Jurkat, Clone E6-1 (cell line): ENCODE measurements at regions not wholly inside any gene's neighbourhood (a gene's known extent, or its start where the extent isn't known, plus 50 kb on each side); places are given as distances from the start of the nearest gene placed in this dataset.
"Not testable (repeated sequence)": the region's sequence is repeated elsewhere in the genome, so short reads cannot be mapped to it uniquely, and the experiment has no call there.

ENCODE experiments used
- DNase-seq: peaks from one replicate; pipeline ENCODE4 v3.0.0-alpha.2; 2011; ENCODE audit warnings: low read depth, low spot score
- H3K4me3 ChIP-seq: 2 replicates; pipeline ENCODE4 v1.5.1; 2011; ENCODE audit warnings: mild to moderate bottlenecking, low read length, control low read depth, moderate library complexity

DNA sequence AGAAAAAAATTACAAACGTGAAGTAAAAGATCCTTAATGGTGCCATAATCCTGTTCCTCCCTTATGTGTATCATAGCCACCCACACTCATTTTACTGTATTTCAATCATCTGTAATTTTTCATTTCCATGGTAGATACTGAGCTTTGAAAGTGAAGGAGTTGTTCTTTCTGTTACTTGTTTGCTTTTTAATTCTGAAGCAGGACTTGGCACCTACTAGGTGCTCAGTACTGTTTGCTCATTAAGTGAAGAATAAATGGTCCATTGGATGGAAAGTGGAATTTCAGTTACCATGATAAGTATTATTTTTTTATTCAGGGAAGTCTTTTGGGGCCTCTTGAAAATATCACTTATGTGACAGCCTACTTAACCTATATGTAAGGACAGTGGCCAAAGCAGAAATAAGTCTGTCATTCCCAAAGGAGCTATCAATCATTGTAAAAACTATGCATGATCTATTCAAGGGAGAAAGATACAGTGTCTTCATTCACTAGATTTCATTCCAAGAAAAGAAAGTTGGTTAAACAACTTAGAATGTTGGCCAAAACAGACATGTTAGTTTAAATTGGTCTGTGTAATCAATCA, 1244.4 kb upstream of the SEL1L start:
- H3K4me3 ChIP-seq = no peak overlapping the region
- no peak for DNase-seq

DNA sequence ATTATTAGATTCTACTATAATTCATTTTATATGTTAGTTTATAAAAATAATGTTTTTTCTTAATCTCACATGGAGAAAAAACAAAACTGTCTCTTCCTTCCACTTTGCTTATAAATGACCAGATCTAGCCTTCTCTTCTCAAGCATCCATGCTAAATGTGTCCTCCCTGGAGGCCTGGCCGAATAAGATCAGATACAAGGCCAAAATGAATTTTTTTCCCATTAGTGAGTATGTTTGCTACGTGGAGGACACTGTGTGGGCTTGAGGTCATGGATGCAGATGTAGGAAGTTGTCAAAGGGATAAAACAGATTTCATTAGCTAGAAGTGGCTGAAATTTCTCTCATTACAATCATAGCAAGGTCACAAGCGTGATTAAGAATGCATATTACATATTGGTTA, 1244.9 kb upstream of the SEL1L start:
- no peak overlapping the region for H3K4me3 ChIP-seq
- no peak for DNase-seq

DNA sequence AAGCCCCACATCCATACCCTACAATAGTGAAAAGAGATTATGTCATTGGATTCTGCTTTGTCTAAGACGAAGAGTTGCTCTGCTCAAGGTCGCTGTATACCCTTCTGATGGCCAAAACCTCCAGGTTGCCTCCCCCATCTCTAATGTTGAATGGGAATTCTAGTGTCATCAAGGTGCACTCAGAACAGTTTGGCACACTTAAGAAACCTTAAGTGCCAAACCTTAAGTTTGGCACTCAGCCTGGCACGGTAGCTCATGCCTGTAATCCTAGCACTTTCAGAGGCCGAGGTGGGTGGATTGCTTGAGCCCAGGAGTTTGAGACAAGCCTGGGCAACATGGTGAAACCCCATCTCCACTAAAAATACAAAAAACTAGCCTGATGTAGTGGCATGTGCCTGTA, 1245.6 kb upstream of the SEL1L start:
- H3K4me3 ChIP-seq = no peak overlapping the region
- no peak for DNase-seq

DNA sequence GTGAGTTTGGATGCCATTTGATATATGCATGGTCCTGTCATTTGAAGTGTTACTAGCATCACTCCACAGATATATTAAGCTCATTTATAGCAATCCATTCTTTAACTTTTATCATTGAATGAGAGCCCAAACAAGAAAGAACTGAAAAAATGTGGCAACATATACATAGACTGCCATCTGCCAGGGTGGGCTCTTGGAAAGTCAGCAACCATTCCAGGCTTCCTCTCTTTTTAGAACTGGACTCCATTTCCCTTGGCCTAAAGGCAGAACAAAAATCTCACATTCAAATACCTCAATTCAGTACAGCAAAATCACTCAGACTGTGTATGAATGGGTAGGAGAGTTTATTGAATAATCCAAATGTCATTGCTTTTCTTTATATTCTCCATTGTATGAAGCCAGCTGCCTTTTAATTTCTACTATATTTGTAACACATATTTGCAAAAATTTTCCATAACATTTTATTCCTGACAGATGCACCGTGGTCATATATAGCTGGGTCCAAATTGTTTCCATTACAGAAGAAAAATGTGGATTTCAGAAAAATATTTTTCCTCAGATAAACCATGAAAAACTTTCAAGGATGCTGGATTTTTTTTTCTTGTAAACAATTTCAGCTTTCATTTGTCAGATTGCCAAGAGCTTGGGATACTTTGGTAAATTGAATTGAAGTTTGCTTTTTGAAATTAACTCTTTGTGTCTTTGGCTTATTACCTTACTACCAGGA, 1252.3 kb upstream of the SEL1L start:
- H3K4me3 ChIP-seq = no peak overlapping the region
- DNase-seq = no peak

DNA sequence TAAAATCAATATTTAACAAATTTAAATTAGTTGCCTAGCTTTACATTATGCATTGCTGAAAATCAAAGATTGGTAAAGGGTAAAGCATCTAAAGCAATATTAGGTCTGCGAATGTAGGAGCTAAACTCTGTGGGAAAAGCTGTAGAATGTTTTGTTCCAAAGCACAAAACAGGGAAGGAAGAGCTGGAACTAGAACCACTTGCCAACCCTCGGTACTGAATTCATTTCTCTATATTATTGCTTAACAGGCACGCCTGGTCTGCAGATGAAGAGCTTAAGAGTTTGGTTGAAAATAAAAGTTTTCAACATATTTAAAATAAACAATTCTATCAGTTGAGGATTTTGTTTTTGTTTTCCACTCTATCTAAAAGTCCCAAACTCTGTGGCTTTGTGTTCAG, 1252.8 kb upstream of the SEL1L start:
- DNase-seq = no peak
- H3K4me3 ChIP-seq = no peak overlapping the region

DNA sequence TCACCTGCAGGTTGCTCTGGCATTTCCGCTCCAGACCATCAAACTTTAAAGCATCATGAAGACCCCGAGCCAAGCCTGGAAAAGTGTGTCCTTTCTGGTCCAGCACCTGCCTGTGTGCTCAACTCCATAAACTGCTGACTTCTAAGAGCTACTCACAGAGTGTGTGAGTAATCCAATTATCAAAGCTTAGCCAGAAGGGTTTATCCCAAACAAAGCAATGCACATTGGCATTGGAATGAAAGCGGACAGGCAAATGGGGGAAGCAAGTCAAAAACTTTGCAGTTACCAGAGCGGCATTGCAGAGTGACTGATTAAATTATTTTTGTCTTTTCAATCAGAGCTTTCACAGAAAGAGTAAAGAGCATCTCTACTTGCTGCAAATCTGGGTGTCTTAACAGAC, 1262.4 kb upstream of the SEL1L start:
- no peak for DNase-seq
- no peak overlapping the region for H3K4me3 ChIP-seq

DNA sequence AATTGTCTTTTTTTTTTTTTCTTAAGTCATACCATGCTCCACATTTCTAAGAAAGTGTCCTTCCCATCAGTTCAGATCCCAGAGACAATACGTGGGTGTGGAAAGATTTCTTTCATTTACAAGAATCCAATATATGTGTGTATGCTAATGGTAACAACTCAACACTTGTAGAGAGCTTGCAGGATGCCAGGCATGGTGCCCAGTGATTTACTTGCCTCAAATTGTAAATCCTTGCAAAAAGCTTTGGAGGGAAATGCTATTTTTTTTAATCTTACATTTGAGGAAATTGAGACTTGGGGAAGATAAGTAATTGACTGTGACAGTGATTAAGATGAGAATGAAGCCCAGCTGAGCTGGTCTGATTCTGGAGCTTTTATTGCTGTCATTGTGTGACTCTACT, 1264.6 kb upstream of the SEL1L start:
- H3K4me3 ChIP-seq = no peak overlapping the region
- no peak for DNase-seq

DNA sequence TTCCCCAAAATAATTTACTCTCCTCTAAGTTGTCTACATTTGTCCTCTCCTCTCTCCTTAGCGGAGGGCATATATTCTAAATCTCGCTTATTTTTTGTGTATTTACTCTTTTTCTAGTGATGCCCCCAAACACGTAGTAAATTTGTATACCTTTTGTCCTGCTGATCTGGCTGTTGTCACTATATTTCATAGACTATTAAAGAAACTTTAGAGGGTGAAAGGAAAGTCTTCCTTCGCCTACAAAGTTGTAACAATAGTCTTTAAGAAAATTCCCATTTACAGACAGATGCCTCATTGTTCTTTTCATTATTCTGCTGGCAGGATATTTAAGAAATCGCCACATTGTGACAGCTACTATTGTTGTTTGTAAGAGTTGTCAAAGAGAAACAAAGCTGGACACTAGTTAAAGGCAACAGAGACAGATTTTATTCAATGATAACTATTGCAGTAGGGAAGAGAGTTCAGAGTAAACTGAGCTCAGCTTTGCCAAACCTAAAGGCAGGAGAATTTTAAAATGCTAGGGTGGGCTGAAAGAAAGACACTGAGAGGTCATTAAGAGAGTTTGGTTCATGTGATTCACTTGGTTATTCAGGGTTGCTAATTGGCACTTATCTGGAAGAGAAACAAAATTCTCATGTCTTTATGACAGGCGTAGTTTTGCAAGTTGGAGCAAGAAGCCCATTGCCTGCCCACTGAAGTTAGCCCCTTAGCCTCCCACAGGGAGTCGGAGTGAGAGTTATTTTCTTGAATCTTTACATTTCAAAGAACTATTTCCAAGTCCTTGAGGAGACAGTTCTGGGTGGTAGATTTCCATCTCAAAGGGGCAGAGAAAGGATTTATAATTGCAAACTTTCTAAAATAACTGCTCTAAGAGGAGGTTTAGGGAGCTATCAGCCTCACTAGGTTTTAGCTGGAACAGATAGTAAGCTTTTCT, 1272.5 kb upstream of the SEL1L start:
- no peak for DNase-seq
- no peak overlapping the region for H3K4me3 ChIP-seq

DNA sequence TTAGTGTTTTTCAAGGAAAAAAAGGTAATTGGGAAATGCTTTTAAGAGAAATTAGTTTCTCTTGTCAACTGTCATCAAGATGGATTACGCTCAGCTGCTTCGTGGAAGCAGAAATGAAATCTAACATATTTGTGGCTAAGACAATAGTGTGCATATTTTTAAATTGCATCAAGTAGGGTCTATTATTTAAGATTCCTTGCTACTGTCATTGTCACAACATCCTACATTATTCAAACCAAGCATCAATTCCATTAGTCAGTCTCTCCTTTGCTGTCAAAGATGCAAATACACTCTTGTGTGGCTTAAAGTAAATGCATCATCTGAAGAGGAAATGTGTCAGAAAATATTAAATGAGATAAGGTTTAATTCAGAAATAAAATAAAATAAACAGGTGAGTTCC, 1277.6 kb upstream of the SEL1L start:
- no peak for DNase-seq
- H3K4me3 ChIP-seq = no peak overlapping the region

DNA sequence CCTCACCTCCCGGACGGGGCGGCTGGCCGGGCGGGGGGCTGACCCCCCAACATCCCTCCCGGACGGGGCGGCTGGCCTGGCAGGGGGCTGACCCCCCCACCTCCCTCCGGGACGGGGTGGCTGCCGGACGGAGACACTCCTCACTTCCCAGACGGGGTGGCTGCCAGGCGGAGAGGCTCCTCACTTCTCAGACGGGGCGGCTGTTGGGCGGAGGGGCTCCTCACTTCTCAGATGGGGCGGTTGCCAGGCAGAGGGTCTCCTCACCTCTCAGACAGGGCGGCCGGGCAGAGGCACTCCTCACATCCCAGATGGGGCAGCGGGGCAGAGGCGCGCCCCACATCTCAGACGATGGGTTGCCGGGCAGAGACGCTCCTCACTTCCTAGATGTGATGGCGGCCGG, 1280.7 kb upstream of the SEL1L start:
- H3K4me3 ChIP-seq, DNase-seq: not testable (repeated sequence)

DNA sequence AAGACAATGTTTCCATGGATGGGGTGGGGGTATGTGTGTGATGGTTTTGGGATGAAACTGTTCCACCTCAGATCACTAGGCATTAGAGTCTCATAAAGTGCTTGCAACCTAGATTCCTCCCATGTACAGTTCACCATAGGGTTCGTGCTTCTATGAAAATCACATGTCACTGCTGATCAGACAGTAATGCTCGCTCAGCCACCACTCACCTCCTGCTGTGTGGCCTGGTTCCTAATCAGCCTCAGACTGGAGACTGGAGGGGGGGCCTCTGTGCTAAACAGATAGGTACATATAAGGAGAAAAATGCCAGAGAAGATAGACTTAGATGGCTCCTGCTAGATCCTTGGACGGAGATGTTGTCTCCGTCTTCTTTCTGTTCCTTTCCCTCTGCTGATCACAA, 1296.9 kb upstream of the SEL1L start:
- DNase-seq = no peak

DNA sequence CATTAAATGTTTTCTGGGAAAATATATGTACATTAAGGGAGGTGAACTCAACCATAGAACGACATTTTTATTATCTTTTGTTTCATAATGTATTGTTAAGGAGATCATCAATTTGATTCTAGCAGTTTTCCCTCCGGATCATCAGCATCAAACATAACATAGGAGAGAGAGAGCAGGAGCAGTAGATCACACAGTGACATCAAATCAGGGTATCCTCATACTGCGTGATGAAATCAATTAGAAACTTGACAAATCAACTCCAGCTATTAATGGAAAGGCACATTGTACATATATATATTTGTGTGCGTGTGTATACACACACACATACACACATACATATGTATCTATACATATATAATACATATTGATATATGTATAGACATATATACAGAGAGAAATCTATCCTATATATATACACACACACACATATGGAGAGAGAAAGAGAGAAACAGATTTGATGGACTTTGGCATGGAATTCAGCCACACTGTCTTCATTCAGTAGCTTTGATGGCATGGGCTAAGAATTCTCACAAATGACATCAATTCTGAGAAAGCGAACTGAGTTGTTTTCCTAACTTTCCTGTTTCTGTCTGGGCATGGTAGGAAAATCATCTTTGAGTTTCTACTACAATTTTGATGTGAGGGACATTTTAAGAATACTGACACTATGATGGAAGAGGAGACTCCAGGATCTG, 1302.8 kb upstream of the SEL1L start:
- H3K4me3 ChIP-seq = no peak overlapping the region
- no peak for DNase-seq

More for the DNA sequence above, 1296.9 kb upstream of the SEL1L start:
- H3K4me3 ChIP-seq = no peak overlapping the region

DNA sequence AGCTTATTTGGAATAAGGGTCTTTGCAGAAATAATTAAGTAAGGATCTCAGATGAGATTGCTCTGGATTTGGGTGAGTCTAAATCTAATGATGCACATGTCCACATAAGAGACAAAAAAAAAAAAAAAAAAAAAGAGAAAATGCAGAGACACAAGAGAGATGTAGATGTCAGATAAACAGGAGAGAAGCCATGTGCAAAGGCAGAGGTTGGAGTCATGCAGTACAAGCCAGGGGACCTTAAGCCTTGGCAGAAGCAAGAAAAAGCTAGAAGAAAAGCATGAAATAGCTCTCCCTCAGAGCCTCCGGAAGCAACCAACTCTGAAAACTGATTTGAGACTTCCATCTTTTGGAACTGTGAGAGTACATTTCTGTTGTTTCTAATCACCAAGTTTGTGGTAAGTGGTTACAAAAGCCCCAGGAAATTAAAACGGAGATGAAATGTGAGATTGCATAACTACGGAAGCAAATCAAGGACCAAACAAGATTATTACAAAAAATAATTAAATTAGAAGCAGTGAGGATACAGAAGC, 1304.0 kb upstream of the SEL1L start:
- DNase-seq = no peak
- H3K4me3 ChIP-seq = no peak overlapping the region

DNA sequence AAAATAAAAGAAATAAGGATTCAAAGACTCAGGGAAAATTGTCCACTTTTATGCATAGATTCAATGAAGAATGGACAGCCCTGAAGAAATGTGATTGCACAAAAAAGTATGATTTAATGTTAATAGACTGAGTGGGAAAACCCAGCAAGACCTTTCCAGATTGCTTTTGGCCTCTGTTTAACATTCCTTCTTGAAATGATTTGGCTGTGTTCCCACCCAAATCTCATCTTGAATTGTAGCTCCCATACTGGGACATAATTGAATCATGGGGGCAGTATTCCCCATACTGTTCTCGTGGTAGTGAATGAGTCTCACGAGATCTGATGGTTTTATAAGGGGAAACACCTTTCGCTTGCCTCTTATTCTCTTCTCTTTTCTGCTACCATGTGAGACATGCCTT, 1316.9 kb upstream of the SEL1L start:
- H3K4me3 ChIP-seq = no peak overlapping the region
- DNase-seq = no peak

DNA sequence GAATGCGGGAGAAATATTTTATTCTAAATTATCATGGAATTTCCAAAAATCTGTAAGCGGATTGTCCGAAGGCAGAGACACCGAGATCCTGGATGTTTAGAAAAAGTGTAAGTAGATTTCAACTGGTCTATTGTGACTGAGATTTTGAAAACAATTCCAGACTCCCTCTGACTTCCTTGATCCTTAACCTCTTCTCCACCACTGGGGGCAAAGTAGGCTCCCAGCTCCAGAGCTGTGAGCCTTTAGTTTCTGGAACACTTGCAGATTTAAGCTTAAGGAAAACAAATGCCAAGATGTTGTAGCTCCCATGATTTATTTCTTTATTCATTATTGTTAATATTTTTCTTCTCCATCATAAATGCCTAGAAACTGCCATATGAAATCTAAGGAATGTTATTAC, 1320.5 kb upstream of the SEL1L start:
- DNase-seq = no peak
- no peak overlapping the region for H3K4me3 ChIP-seq

DNA sequence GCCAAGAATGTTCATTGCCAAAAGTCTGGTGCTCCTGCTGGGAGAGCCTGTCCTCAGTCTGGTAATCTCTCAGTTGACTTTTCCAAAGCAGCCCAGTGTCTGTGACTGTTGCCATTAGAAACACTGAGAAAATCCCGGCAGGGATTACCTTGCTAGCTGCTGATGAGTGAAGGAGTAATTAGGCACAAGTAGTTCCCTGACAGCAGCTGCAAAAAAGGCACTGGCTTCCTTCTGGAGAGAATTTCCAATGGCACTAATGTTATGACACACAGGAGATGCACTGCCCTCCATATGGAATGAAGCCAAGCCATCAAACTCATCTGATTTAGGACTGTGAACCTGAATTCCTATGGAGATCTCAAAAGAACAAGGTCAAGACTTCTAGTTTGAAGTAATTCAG, 1321.2 kb upstream of the SEL1L start:
- DNase-seq = no peak
- H3K4me3 ChIP-seq = no peak overlapping the region

DNA sequence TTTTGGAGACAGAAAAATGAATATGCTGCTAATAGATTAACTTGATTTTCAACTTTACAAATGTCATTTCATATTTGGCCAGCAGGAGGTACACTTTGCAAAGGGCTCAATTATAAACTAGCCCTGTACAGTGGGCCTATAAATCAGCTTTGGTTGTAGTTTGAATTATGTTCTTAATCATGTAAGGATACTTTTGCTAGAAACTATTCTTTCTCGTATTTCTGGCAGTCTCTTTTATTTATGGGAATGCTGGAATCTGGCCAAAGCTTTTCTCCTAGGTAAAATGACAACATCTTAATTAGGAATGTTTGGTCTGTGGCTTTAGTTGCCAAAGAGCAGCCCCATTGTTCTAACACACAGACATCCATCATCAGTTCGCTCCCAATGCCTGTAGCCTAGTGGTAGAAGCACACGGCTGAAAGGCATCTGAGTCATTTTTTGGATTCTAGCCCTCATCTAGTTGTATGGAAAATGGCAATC, 1322.3 kb upstream of the SEL1L start:
- peak; percentile 17 for DNase-seq
- no peak overlapping the region for H3K4me3 ChIP-seq

DNA sequence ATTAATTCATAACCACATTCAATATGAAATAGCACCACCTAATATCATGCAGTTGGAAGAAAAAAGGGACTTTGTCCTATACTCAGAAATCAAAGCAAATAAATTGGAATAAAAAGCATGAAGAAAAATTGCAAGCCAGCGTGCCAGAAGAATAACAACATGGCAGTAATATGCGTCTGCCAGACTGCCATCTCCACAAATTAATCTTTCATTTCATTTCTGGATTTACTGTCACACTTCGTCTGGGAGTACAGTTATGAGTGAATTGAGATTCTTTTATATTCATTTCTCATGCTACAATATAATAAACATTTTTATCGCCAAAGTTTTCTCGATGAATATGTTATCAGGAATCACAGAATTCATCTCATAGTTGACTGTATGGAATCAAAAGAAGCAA, 1327.7 kb upstream of the SEL1L start:
- no peak for DNase-seq
- no peak overlapping the region for H3K4me3 ChIP-seq

DNA sequence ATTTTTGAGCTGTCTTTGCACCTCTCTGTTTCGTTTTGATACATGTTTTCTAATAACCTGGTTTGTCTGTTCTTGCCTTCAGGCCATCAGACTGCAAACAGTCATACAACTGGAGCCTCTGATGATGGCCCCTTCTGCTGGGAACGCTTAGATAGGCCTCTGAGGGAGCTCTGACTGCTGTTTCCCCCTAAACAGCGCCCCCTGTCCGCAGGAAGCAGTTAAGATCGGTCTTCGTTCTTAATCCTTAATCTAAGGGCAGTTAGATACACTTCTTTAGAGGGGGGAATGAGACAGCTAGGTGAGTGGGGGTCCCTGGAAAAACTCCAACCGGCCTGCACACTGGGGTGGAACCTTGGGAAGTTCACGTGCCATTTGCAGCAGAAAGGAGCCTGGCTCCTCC, 1338.8 kb upstream of the SEL1L start:
- peak; percentile 30 for DNase-seq
- no peak overlapping the region for H3K4me3 ChIP-seq
